ENCODE measurements at regions not wholly inside any gene's neighbourhood (a gene's known extent, or its start where the extent isn't known, plus 50 kb on each side); places are given as distances from the start of the nearest gene placed in this dataset.
"Not testable (repeated sequence)": the region's sequence is repeated elsewhere in the genome, so short reads cannot be mapped to it uniquely, and the experiment has no call there.

- intact Hi-C loops (cut with micrococcal nuclease): no loop called here
Observed at GRCh38 chr13:68690567-68690966, 1417.1 kb upstream of the ATXN8OS start.

- intact Hi-C loops (cut with micrococcal nuclease): no loop called here
Observed at GRCh38 chr13:68676513-68677115, 1431.0 kb upstream of the ATXN8OS start.

GRCh38 chr13:68675209-68675608 lies 1432.4 kb upstream of the ATXN8OS start:
- intact Hi-C loops (cut with micrococcal nuclease): no loop called here

GRCh38 chr13:68667863-68668262 lies 1437.7 kb upstream of the PCDH9 start:
- intact Hi-C loops (cut with micrococcal nuclease): no loop called here

GRCh38 chr13:68666774-68667397 lies 1436.8 kb upstream of the PCDH9 start:
- intact Hi-C loops (cut with micrococcal nuclease): no loop called here

- intact Hi-C loops (cut with micrococcal nuclease): no loop called here
Observed at GRCh38 chr13:68645814-68646213, 1415.7 kb upstream of the PCDH9 start.

GRCh38 chr13:68644611-68645010 lies 1414.5 kb upstream of the PCDH9 start:
- intact Hi-C loops (cut with micrococcal nuclease): no loop called here

GRCh38 chr13:68636784-68637183 lies 1406.6 kb upstream of the PCDH9 start:
- intact Hi-C loops (cut with micrococcal nuclease): no loop called here

- intact Hi-C loops (cut with micrococcal nuclease): no loop called here
Observed at GRCh38 chr13:68628994-68629393, 1398.9 kb upstream of the PCDH9 start.

- intact Hi-C loops (cut with micrococcal nuclease): no loop called here
Observed at GRCh38 chr13:68627379-68627778, 1397.2 kb upstream of the PCDH9 start.

- intact Hi-C loops (cut with micrococcal nuclease): no loop called here
Observed at GRCh38 chr13:68616600-68617222, 1386.6 kb upstream of the PCDH9 start.

- intact Hi-C loops (cut with micrococcal nuclease): no loop called here
Observed at GRCh38 chr13:68609661-68610060, 1379.5 kb upstream of the PCDH9 start.

- intact Hi-C loops (cut with micrococcal nuclease): no loop called here
Observed at GRCh38 chr13:68608147-68608546, 1378.0 kb upstream of the PCDH9 start.

GRCh38 chr13:68597641-68598040 lies 1367.5 kb upstream of the PCDH9 start:
- intact Hi-C loops (cut with micrococcal nuclease): no loop called here

GRCh38 chr13:68588623-68589022 lies 1358.5 kb upstream of the PCDH9 start:
- intact Hi-C loops (cut with micrococcal nuclease): no loop called here

GRCh38 chr13:68584776-68585175 lies 1354.6 kb upstream of the PCDH9 start:
- intact Hi-C loops (cut with micrococcal nuclease): no loop called here

- intact Hi-C loops (cut with micrococcal nuclease): no loop called here
Observed at GRCh38 chr13:68574053-68574452, 1343.9 kb upstream of the PCDH9 start.

GRCh38 chr13:68551701-68552522 lies 1321.8 kb upstream of the PCDH9 start:
- intact Hi-C loops (cut with micrococcal nuclease): no loop called here

- intact Hi-C loops (cut with micrococcal nuclease): no loop called here
Observed at GRCh38 chr13:68550330-68550729, 1320.2 kb upstream of the PCDH9 start.

GRCh38 chr13:68540244-68540643 lies 1310.1 kb upstream of the PCDH9 start:
- intact Hi-C loops (cut with micrococcal nuclease): no loop called here

- intact Hi-C loops (cut with micrococcal nuclease): no loop called here
Observed at GRCh38 chr13:68535329-68535728, 1305.2 kb upstream of the PCDH9 start.

GRCh38 chr13:68527167-68527566 lies 1297.0 kb upstream of the PCDH9 start:
- intact Hi-C loops (cut with micrococcal nuclease): not testable (repeated sequence)
